Osteoblast (primary cell): ENCODE measurements at regions not wholly inside any gene's neighbourhood (a gene's known extent, or its start where the extent isn't known, plus 50 kb on each side); places are given as distances from the start of the nearest gene placed in this dataset.

Source experiments
- DNase-seq: peaks from one replicate; pipeline ENCODE4 v3.0.0; 2011; ENCODE audit warnings: low spot score, mixed read lengths; ENCODE audit not compliant: insufficient read length; ENCODE audit errors: missing footprints
- H2AFZ ChIP-seq: 2 replicates; pipeline ENCODE4 v1.6.0; 2011; ENCODE audit warnings: mild to moderate bottlenecking, low read length
- H3K27ac ChIP-seq: 2 replicates; pipeline ENCODE4 v1.5.1; 2011; ENCODE audit warnings: mild to moderate bottlenecking, low read depth, low read length, moderate library complexity
- H3K27me3 ChIP-seq: 2 replicates; pipeline ENCODE4 v1.6.0; 2012; ENCODE audit warnings: mild to moderate bottlenecking, control low read depth, inconsistent platforms, low read length, moderate library complexity; ENCODE audit not compliant: insufficient read depth
- H3K36me3 ChIP-seq: 2 replicates; pipeline ENCODE4 v1.5.1; 2011; ENCODE audit warnings: mild to moderate bottlenecking, low read length, control low read depth, moderate library complexity; ENCODE audit not compliant: insufficient read depth
- H3K4me1 ChIP-seq: 2 replicates; pipeline ENCODE4 v1.5.1; 2011; ENCODE audit warnings: mild to moderate bottlenecking, low read length, control low read depth, moderate library complexity; ENCODE audit not compliant: insufficient read depth
- H3K4me2 ChIP-seq: 2 replicates; pipeline ENCODE4 v1.6.0; 2011; ENCODE audit warnings: mild to moderate bottlenecking, low read length; ENCODE audit not compliant: insufficient read depth
- H3K4me3 ChIP-seq: fragments of 200-600 bp; sonication (generic); 3 replicates; pipeline ENCODE4 v1.5.1; 2012; ENCODE audit warnings: mild to moderate bottlenecking, low read length, inconsistent platforms; ENCODE audit not compliant: insufficient read depth
- H3K79me2 ChIP-seq: 2 replicates; pipeline ENCODE4 v1.6.0; 2012; ENCODE audit warnings: mild to moderate bottlenecking, low read length, control low read depth, inconsistent platforms; ENCODE audit not compliant: insufficient read depth
- H3K9me3 ChIP-seq: 2 replicates; pipeline ENCODE4 v1.5.1; 2011; ENCODE audit warnings: low read depth, low read length, control low read depth
- H4K20me1 ChIP-seq: 2 replicates; pipeline ENCODE4 v1.6.0; 2012; ENCODE audit warnings: mild to moderate bottlenecking, low read length, control low read depth; ENCODE audit not compliant: insufficient read depth
- TF ChIP-seq, protein P1 (sequence below): IDR thresholded peaks from 2 replicates; pipeline ENCODE4 v1.5.1; 2011; ENCODE audit warnings: mild to moderate bottlenecking, low read depth, low read length, moderate library complexity; ENCODE audit errors: extremely low read depth

GRCh38 chr20:56998438-56998837 is 268.0 kb downstream of the BMP7 start:
- H2AFZ ChIP-seq = no peak overlapping the region
- H3K4me3 ChIP-seq = no peak overlapping the region
- DNase-seq = no peak
- TF ChIP-seq, protein P1, sequence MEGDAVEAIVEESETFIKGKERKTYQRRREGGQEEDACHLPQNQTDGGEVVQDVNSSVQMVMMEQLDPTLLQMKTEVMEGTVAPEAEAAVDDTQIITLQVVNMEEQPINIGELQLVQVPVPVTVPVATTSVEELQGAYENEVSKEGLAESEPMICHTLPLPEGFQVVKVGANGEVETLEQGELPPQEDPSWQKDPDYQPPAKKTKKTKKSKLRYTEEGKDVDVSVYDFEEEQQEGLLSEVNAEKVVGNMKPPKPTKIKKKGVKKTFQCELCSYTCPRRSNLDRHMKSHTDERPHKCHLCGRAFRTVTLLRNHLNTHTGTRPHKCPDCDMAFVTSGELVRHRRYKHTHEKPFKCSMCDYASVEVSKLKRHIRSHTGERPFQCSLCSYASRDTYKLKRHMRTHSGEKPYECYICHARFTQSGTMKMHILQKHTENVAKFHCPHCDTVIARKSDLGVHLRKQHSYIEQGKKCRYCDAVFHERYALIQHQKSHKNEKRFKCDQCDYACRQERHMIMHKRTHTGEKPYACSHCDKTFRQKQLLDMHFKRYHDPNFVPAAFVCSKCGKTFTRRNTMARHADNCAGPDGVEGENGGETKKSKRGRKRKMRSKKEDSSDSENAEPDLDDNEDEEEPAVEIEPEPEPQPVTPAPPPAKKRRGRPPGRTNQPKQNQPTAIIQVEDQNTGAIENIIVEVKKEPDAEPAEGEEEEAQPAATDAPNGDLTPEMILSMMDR = no peak
- no peak overlapping the region for H3K27ac ChIP-seq
- H4K20me1 ChIP-seq = no peaks in the 10 kb centered on the region
- no peaks in the 10 kb centered on the region for H3K4me1 ChIP-seq
- H3K79me2 ChIP-seq = no peaks in the 10 kb centered on the region
- no peaks in the 10 kb centered on the region for H3K36me3 ChIP-seq
- H3K9me3 ChIP-seq = peaks cover 4% of the 10 kb centered on the region
- no peak overlapping the region for H3K4me2 ChIP-seq
- H3K27me3 ChIP-seq = no peaks in the 10 kb centered on the region

- H3K36me3 ChIP-seq = no peaks in the 10 kb centered on the region
- H3K9me3 ChIP-seq = peaks cover 4% of the 10 kb centered on the region
- H4K20me1 ChIP-seq = no peaks in the 10 kb centered on the region
- H3K4me1 ChIP-seq = no peaks in the 10 kb centered on the region
- no peaks in the 10 kb centered on the region for H3K27me3 ChIP-seq
- DNase-seq = no peak
- no peak overlapping the region for H3K4me2 ChIP-seq
- H3K27ac ChIP-seq = no peak overlapping the region
- H3K79me2 ChIP-seq = no peaks in the 10 kb centered on the region
- no peak overlapping the region for H3K4me3 ChIP-seq
- H2AFZ ChIP-seq = no peak overlapping the region
- TF ChIP-seq, protein P1 = no peak
These were observed 265.9 kb downstream of the BMP7 start for GRCh38 chr20:57000441-57000968.

- Histone ChIP-seq H3K4me2 (no peak overlapping the region), H3K27me3 (no peaks in the 10 kb centered on the region), H3K79me2 (no peaks in the 10 kb centered on the region), H2AFZ (no peak overlapping the region), H4K20me1 (no peaks in the 10 kb centered on the region), H3K27ac (no peak overlapping the region), H3K4me1 (no peaks in the 10 kb centered on the region), H3K9me3 (peaks cover 4% of the 10 kb centered on the region), H3K36me3 (no peaks in the 10 kb centered on the region), H3K4me3 (no peak overlapping the region)
- no peak for DNase-seq
- TF ChIP-seq, protein P1 = no peak
These were observed 265.2 kb downstream of the BMP7 start for GRCh38 chr20:57001126-57001767.

GRCh38 chr20:57002066-57002570 is 264.3 kb downstream of the BMP7 start:
- H2AFZ ChIP-seq = no peak overlapping the region
- no peaks in the 10 kb centered on the region for H3K36me3 ChIP-seq
- H4K20me1 ChIP-seq = no peaks in the 10 kb centered on the region
- no peaks in the 10 kb centered on the region for H3K27me3 ChIP-seq
- H3K9me3 ChIP-seq = peaks cover 4% of the 10 kb centered on the region
- H3K27ac ChIP-seq = no peak overlapping the region
- DNase-seq = no peak
- no peak overlapping the region for H3K4me2 ChIP-seq
- H3K79me2 ChIP-seq = no peaks in the 10 kb centered on the region
- no peaks in the 10 kb centered on the region for H3K4me1 ChIP-seq
- H3K4me3 ChIP-seq = no peak overlapping the region
- TF ChIP-seq, protein P1 = no peak
